SK-MEL-5 (cell line): ENCODE measurements at regions not wholly inside any gene's neighbourhood (a gene's known extent, or its start where the extent isn't known, plus 50 kb on each side); places are given as distances from the start of the nearest gene placed in this dataset.

Experiments used
- DNase-seq: peaks from one replicate; pipeline ENCODE4 v3.0.0-alpha.2; 2016; ENCODE audit warnings: low read depth, low spot score
- in situ Hi-C: cut with HindIII; loops from 2 replicates; pipeline ENCODE4 v1.10.0; 2016; ENCODE audit warnings: low sequenced_read_pairs, high pct_unique_total_duplicates, low pct_unique_long_range_greater_than_20kb

DNA sequence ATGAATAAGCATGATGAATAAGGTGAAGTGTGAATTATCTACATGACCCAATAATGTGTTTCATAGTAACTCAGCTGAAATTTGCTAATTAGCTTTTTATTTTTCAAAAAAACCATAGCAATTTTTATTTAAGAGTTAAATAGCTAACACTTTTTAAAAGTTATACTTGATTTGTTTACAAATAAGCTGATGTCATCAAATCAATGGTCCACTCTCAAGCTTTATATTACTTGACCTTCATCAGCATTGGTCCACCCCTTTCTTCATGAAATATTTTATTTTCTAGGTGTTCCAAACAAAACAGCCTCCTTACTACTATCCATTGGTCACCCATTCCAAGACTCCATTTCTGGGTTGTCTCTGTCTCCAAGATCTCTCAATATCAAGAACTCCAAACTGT lies 649.0 kb upstream of the TENM3 start:
- no peak for DNase-seq
- in situ Hi-C loops = no loop called here

DNA sequence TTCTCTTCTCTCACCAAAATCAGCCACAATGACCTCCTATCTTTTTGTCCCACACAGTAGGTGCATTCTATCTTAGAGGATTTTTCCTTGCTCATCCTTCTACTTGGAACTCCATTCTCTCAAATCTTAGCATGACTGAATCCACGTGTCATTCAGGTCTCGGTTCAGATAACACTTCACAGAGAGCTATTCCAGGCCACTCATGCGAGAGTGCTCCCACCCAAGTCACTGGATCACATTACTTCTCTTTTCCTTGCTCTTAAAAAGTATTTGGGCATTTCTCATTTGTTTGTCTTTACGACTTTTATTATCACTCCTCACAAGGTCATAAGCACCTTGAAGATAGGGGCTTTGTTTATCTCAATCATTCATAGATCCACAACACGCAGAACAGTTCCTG lies 647.5 kb upstream of the TENM3 start:
- in situ Hi-C loops = no loop called here
- no peak for DNase-seq

DNA sequence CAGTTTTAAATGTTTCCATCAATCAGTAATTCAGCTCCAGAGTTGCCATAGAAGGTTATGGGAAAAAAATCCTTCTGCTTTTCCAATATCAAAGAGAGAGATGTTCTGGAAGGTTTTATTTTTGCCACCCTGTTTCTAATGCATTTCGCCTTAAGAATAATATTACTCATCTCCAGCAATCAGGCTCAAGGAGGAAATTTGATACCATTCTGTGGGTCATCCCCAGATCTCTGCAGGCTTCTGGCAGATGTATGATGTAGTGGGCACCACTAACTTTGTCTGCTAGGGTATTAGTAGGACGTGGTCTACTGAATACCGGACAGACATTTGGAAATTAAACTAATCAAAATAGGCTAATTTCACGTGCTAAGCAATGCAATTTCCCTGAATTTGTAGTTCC lies 645.4 kb upstream of the TENM3 start:
- DNase-seq = no peak
- in situ Hi-C loops = no loop called here

DNA sequence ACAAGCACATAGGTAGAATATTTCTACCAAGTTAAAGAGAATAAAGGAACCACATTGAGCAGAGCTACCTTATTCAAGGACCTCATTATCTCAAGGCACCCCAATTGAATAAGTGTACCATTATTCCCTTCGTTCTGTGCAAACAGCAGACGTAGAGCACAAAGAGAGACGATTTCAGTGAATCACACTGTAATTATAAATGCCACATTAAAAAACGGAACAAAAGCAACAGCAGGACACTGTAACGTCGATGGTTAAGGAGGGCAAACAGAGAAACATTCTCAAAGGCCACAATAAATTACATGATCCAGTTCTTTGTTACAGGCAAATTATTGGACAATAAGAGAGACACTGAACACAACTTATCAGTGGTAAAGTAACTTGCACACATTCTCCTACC lies 644.1 kb upstream of the TENM3 start:
- in situ Hi-C loops = no loop called here
- DNase-seq = no peak

DNA sequence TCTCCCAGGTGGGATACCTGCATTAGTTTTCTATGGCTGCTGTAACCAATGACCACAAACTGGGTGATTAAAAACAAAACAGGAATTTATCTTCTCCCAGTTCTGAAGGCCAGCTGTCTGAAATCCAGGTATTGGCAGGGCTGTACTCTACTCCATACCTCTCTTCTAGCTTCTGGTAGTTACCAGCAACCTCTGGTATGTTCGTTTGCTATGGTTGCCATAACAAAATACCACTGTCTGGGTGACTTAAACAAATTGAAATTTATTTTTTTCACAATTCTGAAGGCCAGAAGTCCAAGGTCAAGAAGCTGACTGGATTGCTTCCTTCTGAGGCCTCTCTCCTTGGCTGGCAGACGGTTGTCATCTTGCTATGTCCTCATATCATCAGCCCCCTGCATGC lies 642.1 kb upstream of the TENM3 start:
- in situ Hi-C loops = no loop called here
- DNase-seq = no peak

DNA sequence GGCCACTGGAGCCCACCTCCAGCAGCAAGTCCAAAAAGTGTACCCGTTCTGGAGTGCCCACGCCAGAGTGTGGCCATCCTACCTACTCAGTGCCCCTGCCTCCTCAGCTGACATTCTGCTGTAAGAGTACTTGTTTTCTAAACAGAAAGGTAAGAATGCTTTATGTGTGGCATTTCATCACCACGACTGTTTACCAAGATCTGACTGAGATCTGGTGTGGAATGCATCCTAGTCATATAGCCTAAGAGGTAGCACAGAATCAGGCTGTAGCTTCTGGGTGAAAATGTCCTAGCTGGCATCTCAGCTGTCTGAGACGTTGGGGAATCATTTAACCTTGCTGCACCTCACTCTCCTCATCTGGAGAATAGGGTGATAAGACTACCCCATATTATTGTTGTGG lies 638.7 kb upstream of the TENM3 start:
- in situ Hi-C loops = no loop called here
- no peak for DNase-seq

DNA sequence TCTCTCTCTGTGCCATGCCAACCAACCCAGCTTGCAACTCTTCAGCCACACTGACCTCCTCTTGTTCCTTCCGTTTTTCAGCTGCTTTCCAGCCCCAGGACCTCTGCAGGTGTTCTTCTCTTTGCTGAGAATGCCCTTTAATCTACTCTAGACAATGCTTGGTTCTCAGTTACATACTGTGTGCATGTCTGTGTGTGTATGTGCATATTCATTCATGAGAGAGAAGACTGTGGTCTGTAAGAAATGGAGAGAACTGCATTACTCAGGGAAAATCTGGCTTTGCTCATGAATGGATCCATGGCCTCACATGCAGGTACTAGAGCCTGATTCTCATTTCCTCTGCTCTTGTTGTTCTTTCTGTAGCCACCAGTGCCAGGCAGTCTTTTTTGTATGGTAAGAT lies 636.9 kb upstream of the TENM3 start:
- no peak for DNase-seq
- in situ Hi-C loops = no loop called here

DNA sequence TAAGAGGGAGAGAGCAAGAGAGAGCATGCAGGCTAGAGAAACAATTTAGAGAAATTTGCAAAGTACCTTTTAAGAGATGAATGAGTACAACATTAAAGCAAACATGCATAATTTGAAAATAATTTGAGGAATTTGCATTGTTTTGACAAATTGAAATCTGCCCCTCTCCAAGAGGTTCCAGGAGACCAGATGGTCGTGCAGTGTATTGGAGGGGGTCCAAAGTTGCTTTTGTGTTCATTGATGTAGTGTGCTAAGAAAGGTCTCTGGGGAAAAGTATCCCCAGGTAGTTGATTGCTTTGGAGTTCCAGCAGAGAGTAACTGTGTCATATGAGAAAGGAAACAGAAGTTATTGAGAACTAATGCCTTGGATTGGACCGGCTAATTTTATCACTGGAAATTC lies 635.0 kb upstream of the TENM3 start:
- in situ Hi-C loops = no loop called here
- DNase-seq = no peak

DNA sequence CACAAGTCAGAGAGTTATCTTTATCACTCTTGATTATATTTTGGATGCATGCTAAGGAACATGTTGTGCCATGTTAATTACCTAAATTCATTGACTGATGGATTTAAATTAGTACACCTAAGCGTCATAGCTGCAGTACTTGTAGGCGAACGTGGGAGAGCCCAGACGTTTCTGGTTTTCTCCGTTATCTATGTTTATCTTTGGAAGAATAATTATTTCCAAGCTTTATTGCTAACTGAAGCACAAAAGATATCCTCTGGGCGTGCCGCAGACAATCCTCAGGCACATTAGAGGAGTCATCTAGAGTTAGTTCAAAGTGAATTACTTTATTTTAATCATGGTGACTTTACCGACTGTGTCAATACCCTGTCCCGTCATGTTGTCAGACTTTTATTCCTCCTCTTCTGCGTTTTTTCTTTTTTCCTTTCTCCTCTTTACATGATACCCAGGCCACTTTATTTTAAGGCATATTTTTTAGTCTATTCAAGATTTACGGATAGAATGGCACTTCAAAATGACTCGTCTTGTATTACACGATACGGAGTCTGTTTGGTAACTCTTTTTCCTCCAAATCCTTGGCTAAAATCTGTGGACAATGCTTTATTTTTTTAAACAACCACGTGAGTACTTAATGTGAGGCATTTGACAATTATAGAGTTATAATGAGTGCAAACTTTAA lies 632.0 kb upstream of the TENM3 start:
- no peak for DNase-seq
- in situ Hi-C loops = no loop called here

DNA sequence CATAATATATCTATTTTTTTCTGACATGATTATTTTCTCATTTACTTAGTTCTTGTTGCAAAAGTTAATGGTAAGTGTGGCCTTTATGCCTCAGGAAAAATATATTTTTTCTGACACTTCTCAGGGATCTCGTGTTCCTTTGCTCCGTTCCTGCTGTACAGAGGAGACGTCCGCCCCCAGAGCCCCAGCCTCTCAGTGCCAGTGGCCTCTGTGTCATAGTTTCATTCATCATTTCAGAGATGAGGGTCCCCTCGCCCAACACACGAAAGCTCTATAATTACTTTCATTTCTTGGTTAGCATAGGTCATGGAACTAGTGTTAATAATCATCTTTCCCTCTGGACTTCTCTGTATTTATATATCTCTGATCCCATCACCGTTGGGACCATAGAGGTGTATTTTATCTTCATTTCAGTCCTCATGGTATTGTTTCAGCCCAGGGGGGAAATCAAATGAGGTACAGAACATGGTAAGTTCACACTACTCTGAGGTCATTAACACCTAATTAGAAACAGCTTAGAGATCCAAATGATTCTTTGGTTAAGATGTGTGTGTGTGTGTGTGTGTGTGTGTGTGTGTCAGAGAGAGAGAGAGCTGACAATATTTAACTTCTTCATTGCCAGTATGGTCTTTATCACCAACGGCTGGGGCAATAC lies 631.1 kb upstream of the TENM3 start:
- in situ Hi-C loops = no loop called here
- DNase-seq = no peak

DNA sequence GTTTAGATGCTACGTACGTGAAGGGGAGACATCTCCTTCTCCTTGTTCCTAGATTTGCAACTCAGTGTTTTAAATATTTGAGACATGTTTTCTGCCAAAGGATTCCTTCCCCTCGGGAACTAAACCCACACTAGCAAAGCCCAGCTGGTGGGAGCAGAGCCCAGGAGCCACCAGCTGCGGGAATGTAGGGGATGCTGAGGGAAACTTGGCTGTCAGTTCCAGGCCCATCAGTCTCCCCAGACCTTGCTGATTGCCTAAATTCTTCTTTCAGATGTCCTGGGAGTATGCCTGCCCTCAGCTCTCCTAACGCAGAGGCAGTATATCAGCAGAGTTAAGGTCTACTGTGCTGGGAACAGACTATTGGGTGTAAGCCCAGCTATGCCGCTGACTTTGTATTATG lies 630.0 kb upstream of the TENM3 start:
- DNase-seq = no peak
- in situ Hi-C loops = no loop called here

DNA sequence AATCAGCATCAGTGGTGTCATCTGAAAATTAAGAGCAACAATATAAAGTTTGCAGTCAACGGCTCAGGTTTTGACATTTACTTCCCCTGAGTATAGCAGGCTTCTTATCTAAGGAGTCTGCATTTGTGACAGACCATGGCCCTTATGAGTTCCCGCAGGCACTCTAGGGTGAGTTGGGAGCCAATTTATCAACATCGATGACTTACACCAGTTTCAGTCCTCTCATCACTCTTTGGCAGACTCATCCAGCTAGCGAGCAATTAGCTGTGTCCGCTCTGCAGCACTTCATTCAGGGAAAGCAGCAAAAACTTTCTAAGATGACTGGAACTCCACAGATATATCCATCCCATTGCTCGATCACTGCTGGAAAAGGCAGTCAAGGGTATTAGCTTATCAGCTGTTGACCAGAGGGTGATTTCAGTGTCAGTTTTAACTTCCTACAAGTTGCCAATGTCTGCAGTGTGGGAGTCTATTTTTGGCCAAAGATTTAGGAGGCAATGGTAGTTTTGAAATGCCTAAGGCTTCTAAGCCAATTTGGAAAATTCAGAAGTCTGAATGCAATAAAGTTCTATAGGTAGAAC lies 625.1 kb upstream of the TENM3 start:
- in situ Hi-C loops = no loop called here
- no peak for DNase-seq

DNA sequence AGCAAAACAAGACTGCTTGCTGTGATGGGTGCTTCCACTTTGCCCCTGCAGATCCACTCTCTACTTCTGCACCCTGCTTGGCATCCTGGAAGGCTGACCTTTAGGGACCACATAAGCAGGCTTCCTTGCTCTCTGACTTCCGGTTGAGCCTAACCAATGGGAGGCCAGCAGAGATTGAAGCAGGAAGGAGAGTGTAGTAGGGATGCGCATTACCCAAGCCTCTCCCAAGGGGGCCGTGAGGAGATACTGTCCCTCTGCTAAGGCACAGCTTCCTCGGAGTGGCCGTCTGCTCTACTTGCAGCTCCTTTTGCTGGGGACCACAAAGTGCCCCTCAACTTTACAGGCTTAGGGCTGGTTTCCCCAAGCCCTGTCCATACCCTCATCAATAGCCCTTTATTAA lies 624.3 kb upstream of the TENM3 start:
- in situ Hi-C loops = no loop called here
- DNase-seq = no peak

DNA sequence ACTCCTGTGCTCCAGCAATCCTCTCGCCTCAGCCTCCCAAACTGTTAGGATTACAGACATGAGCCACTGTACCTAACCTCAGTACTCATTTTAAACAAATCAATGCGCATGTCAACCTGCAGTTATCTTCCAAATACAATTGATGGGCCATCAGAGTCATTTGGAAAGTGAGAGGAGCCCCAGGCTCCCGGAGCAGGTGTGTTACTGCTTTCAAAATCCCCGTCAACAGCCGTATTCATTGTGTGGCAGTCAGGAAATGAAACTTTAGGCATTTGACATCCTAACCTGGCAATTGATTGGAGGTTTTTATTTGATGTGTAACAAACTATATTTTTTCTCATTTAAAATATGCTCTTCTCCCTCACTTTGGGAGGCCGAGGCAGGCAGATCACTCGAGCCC lies 623.6 kb upstream of the TENM3 start:
- in situ Hi-C loops = no loop called here
- DNase-seq = no peak

DNA sequence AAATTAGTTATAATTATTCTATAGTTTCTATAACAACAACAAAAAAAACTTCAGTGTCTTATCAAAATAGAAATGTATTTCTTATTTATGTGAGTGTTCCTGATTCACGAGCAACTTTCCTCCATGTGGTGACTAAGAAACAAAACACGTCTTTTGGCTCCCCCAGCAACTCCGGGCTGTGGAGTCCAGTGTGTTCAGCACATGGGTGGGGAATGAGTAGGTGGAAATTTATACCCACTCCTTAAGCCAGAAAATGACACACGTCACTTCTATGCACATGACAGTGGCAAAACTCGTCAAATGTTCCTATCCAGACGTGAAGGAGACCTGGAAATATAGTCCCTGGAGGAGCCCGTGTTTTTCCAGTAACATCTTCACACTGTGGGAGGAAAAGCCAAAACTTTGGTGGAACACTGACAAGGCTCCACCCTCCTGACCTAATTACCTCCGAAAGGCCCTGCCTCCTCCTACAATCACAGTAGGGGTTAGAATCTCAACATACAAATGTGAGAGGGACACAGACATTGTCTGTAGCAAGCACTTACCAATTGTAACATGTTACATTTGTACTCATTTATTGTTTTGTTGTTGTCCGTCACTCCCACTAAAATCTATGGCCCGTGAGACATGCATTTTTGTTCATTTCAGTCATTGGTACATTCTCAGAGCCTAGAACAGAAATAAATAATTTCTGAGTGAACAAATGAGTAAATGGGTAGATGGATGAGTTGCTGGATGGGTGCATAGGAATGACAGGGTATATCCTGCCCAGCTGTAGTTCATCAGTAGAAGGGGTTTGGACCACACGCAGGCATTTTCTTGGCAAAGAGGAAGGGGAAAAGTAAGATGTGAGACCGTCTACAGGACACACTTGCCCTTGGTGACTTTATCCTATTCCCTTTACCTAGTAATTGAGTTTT lies 605.8 kb upstream of the TENM3 start:
- no peak for DNase-seq
- in situ Hi-C loops = no loop called here

DNA sequence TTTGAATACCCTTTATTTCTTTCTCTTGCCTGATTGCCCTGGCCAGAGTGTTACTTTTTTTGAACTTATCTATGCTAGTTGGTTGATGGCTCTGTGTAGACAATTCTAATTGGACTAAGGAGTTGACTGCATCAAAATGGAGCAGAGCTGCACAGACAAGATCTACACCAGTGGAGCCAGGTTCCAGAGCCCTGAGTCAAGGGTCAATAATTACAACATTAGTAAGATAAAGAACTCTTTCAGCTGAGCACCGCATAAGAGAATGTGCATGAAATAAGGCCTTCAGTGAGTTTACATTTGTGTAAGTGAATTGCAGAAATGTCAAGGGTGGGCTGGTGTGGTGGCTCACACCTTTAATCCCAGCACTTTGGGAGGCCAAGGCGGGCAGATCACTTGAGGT lies 599.7 kb upstream of the TENM3 start:
- in situ Hi-C loops = no loop called here
- DNase-seq = no peak

DNA sequence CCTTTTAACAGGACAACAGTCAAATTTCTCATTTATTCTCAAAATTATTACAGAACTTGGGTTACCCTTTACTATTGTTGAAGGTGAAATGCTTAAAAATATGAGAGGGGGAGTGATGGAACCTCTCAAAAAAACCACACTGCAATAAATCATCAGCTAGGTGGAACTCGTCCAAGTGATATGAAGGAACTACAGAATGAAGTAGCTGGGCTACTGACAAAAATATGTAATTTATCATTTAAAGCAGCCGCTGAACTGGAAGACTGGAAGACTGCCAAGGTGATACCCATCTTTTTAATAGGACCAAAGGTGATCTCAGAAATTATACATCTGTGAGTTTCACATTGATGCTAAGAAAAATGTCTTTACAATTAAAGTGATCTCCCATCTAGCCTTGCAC lies 597.7 kb upstream of the TENM3 start:
- in situ Hi-C loops = no loop called here
- DNase-seq = no peak

DNA sequence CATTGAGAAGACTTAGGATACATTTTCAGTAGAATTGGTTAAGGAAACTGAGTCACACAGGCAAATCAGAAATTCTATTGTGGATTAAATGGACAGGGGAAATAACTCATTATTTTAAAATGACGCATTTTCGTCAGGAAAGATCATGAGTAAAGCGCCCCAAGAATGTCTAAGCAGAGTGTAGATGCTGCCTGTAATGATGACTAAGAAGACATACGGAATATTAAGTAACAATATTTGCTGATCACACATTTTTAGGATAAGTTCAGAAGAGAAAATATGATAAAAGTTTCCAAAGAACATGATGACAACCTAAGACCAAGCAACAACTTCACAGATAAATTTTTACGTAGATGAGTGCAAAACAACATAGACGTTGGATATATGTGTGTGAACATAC lies 596.3 kb upstream of the TENM3 start:
- no peak for DNase-seq

More for the DNA sequence above, 596.3 kb upstream of the TENM3 start:
- in situ Hi-C loops = no loop called here
